ENCODE measurements at regions not wholly inside any gene's neighbourhood (a gene's known extent, or its start where the extent isn't known, plus 50 kb on each side); places are given as distances from the start of the nearest gene placed in this dataset.

DNA sequence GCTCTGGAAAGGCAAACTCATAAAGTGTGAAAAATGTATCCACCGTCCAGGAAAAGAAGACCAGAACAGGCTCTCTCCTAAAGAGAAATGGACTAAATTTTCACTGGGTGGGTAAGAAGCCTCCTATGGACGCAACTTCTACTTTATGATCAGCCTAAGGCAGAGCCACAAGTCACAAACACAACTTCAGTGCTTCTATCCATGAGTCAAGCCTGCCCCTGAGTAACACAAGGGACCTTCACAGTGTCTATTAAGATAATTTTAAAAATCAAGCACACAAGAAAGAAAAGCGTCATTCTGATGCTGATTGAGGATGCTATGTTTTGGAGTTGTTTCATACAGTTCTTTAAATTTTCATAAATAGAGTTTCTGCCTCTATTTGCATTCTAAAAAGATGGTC lies 601.7 kb upstream of the ARID1B start:
- DNase-seq: no peak

DNA sequence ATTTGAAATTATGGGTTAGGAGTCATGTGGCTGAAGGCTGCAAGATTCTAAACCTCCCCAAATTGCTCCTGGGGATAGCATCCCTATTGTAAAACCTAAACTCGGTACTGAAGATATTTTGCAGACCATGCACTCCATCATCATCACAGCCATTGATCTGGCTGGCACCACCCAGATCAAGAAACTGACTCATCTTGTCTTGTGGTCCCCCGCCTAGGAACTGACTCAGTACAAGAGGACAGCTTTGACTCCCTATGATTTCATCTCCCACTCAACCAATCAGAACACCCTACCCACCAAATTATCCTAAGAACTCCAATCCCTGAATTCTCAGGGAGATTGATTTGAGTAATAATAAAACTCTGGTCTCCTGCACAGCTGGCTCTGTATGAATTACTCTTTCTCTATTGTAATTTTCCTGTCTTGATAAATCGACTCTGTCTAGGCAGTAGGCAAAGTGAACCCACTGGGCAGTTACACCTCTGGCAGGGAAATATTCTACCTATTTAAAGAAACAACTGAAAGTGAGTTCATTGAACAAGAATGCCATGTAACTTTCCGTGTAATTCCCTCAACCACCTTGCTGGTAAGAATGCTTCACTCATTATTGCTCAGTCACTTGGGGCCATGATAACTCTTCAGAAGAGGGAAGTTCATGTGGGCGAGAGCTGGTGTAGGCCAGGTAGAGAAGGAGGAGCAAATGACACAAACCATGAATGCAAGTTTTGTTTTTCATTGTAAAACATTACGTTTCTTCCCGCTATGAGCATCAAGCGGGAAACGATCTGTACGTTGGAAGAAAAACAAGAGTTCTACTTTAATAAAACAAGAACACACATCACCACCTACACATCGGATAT lies 602.9 kb upstream of the ARID1B start:
- no peak for DNase-seq

- no peak for DNase-seq
Measured at GRCh38 chr6:156169371-156169770, 607.8 kb upstream of the ARID1B start.

- DNase-seq: peak; percentile 38
Measured at GRCh38 chr6:156167625-156168071, 609.5 kb upstream of the ARID1B start.

DNA sequence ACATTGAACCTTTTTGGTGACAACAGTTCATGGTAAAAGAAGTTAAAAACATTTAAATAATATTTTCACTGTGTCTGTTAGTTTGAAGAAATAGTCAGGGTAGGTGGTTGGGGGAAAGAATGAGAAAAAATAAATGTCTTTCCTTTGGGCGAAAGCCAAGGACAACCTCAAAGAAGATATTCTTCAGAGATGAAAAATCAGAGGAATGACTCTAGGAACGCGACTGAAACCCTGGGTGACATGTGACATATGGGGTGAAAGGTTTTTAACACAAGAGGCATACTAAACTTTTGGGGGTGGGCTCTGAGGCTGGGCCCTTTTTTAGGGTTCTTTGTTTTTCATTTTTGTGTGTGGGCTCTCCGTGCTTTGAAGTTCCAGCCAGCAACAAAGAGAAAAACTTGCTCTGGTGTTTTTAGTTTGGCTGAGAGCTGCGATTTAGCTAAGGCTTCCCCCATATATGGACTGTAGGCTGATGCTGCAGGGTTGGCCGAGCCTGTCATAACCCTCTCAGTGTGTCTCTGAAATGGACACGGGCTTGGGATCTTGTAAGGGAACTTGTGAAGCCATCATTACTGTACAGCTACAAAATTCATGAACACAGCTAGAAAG lies 610.1 kb upstream of the ARID1B start:
- peak; percentile 51 for DNase-seq

- DNase-seq: no peak
Measured at GRCh38 chr6:156166093-156166492, 611.1 kb upstream of the ARID1B start.

GRCh38 chr6:156164701-156165452 lies 612.3 kb upstream of the ARID1B start:
- DNase-seq: no peak

DNA sequence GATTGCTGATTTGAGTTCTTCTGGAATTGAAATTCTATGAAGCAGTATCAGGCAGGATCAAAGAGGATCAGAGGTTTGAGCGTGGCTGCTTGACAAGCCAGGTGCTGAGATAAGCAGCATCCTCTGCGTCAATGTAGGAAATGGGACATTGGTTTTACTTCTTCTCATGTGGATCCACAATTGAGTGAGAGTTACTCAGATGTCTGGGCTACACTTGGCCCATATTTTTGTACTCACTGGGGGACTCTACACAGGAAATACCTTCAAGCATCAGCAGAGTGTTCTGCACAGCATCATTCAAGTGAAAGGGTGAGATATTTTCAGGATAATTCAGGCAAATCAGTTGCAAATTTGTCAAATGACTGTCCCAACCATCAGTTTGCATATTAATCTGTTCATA lies 613.9 kb upstream of the ARID1B start:
- no peak for DNase-seq

DNA sequence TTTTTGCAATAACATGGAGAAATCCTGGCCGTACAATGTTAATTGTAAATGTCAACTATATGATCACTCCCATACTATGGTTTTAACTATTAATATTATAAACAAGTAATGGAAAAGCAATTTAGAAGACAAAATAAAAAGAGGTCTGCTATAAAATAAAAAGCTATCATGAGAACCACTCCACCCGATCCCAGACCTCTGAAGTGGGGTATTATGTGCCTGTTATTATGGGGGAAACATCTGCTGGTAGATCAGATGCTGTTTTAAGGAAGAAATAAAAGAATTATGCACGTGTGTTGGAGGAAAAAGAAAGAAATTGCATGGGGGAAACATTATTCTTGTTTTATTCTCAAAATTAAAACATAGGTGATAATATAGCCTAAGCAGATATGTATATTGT lies 615.7 kb upstream of the ARID1B start:
- no peak for DNase-seq

DNA sequence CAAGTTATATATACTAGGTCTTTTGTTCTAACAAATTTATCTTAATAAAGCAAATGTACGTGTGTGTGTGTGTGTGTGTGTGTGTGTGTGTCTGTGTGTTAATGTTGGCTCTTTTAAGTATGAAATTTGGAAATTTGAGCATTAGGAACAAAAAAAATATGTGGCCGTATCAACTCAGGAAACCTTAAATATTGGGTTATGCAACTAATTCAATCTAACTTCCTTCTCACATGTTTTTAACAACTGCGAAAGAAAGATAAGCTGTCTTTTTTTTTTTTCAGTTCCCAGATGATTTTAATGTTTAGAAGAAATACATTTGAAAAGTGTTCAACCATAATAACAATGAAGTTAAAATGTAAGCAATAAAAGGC lies 616.4 kb upstream of the ARID1B start:
- no peak for DNase-seq

DNA sequence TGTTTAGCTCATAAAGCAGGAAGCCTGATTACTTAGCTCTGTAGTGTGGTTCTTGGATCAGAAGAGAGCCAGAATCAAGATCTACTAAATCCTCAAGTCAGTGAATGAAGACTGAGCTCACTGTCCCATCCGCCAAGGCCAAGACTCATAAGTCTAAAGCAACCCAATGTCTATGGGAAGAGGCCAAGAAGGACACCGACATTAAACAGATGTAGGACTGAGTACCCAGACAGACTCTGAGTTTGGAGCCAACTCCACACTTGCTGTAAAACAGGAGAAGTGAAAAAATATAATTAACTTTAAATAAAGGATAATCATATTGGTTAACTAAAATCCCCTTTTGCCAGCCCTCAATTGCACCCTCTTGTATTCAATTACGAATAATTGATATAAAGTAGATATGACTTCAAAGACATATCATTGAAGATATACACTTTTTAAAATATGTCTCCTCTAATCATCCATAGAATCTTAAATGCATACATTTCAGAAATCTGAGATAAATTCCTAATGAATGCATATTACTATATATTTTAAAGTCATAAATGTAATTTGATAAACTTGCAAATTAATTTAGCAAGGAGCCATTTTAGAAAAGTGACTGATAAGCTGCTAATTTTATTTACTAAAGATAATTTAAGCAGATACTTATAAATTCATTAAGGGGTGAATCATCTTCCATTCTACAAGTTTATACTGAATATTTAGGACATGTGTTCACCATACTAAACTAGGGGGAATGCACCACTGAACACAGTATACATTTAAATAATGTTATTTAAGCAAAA lies 617.0 kb upstream of the ARID1B start:
- no peak for DNase-seq

DNA sequence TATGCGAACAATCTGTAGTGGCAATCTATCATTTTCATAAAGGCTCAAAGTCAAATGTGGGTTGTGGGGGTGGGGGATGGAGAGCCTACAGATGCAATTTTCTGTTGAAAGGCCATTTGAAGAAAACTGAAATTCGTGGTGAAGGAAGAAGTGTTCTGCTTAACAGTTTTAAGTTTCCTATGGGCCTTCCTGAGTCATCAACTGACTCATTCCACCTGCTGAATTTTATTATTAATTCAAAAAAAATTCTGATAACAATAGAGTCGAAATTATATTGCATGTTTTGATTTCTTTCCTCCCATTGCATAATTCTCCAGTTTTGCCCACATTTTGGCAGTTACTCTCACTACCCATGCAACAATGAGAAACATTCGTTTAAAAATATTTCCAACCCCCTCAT lies 622.3 kb upstream of the ARID1B start:
- DNase-seq: no peak

GRCh38 chr6:156150391-156150790 lies 626.8 kb upstream of the ARID1B start:
- no peak for DNase-seq

DNA sequence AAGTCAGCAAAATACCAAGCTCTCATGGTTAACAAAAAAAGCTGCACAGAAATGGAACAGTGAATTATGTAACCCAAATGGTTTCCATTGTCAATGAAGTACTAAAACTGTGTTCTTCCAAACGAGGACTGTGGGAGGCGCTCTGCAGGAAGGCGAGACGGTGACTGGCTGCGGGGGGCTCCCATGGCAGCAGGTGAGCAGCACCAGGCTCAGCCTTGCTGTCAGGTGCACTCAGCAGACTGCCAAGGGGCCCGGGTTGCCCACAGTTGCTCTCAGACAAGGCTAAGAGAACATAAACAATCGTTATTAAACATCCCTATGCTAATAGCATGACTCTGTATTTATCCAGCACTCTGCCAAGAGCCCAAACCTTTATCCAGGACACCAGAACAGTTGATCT lies 630.3 kb upstream of the ARID1B start:
- no peak for DNase-seq

DNA sequence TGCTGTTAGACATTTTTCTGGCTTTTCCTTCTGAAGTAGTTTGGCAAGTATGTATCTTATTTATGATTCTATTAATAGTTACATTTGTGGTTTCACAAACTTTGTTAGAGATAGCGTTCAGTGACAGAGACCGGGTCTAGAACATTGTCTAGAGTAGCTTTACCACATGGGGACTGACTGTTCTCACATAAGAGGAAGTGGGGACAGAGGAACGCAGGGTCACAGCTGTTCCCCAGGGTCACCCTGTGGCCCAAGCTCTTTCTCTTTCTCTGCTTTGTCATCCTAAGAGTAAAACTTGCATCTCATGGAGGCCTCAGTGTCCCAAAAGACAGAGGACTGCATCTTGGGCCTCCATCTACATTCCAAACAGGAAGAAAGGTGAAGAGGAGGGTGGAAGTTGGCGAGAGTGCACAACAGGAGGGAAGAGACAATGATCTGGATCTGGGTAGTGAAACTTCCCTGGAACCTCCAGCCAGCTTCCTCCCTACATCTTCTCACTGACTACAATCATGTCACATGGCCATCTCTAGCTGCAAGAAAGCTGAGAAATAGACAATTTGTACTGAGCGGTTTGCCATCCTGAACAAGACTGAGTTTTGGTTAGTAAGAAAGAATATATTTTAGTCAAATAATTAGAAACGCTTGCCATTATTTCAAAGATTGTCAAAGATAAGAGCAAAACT lies 645.8 kb upstream of the ARID1B start:
- no peak for DNase-seq

DNA sequence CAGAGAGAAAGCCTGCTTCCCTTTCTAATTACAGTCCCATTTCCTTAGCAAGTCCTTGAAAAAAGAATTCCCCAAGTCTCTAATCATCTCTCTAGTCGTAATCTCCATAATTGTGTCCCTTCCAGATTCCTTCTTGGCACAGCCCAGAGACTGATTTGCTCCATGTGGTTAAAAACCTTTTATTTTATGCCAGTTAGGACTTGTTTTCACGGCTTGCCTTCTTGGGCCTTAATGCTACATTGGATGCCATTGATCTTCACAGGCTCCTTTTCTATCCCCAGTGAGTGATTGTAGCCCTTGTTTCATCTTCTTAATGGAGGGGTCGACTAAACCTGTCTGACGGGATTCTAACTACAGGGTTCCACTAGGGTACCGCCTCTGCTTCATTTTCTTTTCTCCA lies 650.6 kb upstream of the ARID1B start:
- no peak for DNase-seq

DNA sequence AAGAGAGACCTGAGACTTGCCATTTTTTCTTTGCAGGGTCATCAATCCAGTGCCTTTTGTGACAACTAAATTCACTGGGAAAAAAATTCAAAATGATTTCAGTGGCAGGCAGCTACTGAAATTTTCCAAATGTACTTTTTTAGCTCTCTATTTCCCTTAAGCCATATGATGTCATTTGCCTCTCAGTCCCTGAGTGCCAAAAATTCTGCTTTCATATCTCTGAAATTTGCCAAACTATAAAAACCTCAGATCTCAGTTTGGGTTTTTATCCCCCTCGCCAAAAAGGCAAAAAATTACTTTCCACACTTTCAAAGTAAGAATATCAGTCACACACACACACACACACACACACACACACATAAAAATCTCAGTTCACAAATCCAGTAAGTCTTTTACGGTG lies 651.3 kb upstream of the ARID1B start:
- DNase-seq: no peak

DNA sequence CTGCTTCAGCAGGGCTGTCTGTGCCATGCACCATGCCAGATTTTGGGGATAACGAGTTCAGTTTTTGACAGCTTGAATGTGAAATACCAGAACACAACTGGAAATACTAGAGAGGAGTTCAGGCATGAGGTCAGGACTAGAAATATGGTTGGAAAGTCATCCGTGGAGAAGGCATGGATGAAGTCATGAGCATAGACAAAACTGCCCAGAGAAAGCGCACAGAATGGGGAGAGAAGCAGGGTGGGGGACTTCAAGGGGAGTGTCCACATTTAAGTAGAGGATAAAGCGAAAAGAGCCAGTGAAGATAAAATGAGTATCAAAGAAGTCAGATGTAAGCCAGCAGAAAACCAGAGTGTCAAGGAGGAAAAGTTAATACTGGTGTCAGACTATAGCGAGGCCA lies 653.4 kb upstream of the ARID1B start:
- no peak for DNase-seq

- no peak for DNase-seq
Measured at GRCh38 chr6:156121973-156122372, 655.2 kb upstream of the ARID1B start.

GRCh38 chr6:156114541-156114940 lies 658.9 kb upstream of the NOX3 start:
- DNase-seq: no peak

DNA sequence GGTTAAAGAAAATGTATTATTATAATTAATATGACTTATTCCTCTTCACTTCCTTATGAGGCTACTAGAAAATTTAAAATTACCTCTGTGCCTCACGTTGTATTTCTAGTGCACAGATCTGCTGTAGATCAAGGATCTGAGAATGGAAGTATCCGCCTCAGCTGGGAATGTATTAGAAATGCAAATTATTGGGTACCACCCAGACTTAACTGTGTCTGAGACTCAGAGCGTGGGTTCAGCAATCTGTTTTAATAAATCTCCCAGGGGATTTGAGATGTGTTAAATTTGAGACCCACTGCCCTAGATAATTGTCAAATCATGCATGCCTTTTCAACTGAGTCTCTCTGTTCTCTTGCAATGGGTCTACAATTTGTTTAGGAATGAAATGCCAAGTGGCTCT lies 658.0 kb upstream of the NOX3 start:
- DNase-seq: no peak

- no peak for DNase-seq
Measured at GRCh38 chr6:156111913-156112312, 656.3 kb upstream of the NOX3 start.

- DNase-seq: no peak
Measured at GRCh38 chr6:156110249-156110648, 654.6 kb upstream of the NOX3 start.

Data from fibroblast of skin of right biceps (primary cell).